Smooth muscle cell (in vitro differentiated cells): ENCODE measurements at regions not wholly inside any gene's neighbourhood (a gene's known extent, or its start where the extent isn't known, plus 50 kb on each side); places are given as distances from the start of the nearest gene placed in this dataset.
A peak's percentile ranks its signal among the peaks of the same experiment; 100 is the strongest.

Experiments used
- DNase-seq: peaks from one replicate; lab custom pipeline; 2025; ENCODE audit not compliant: unreplicated experiment; lab: John Stamatoyannopoulos, UW
- H2AFZ ChIP-seq: fragments of 200-600 bp; sonication (generic); 2 replicates; pipeline ENCODE4 v1.6.0; 2016; ENCODE audit warnings: antibody characterized with exemption, low read depth, mild to moderate bottlenecking
- H3F3A ChIP-seq: fragments of 200-600 bp; sonication (generic); 2 replicates; pipeline ENCODE4 v1.6.0; 2017; ENCODE audit warnings: antibody characterized with exemption, low read depth
- H3K27ac ChIP-seq: fragments of 200-600 bp; sonication (generic); 2 replicates; pipeline ENCODE4 v1.5.1; 2016; ENCODE audit warnings: low read depth, mild to moderate bottlenecking
- H3K27me3 ChIP-seq: fragments of 200-600 bp; sonication (generic); 2 replicates; pipeline ENCODE4 v1.6.1; 2016; ENCODE audit warnings: low read depth, mild to moderate bottlenecking
- H3K36me3 ChIP-seq: fragments of 200-600 bp; sonication (generic); 2 replicates; pipeline ENCODE4 v1.5.1; 2016; ENCODE audit warnings: low read depth
- H3K4me1 ChIP-seq: fragments of 200-600 bp; sonication (generic); 2 replicates; pipeline ENCODE4 v1.5.1; 2016; ENCODE audit warnings: low read depth
- H3K4me2 ChIP-seq: fragments of 200-600 bp; sonication (generic); 2 replicates; pipeline ENCODE4 v1.6.0; 2016; ENCODE audit warnings: mild to moderate bottlenecking
- H3K4me3 ChIP-seq: fragments of 200-600 bp; sonication (generic); 2 replicates; pipeline ENCODE4 v1.5.1; 2016; ENCODE audit warnings: mild to moderate bottlenecking
- H3K79me2 ChIP-seq: fragments of 200-600 bp; sonication (generic); 2 replicates; pipeline ENCODE4 v1.6.0; 2016; ENCODE audit warnings: low read depth, mild to moderate bottlenecking
- H3K9ac ChIP-seq: fragments of 200-600 bp; sonication (generic); 2 replicates; pipeline ENCODE4 v1.6.0; 2016; ENCODE audit warnings: low read depth
- H3K9me3 ChIP-seq: fragments of 200-600 bp; sonication (generic); replicated peaks from 2 replicates; pipeline ENCODE4 v1.5.1; 2016; ENCODE audit warnings: low read depth
- H4K20me1 ChIP-seq: fragments of 200-600 bp; sonication (generic); 2 replicates; pipeline ENCODE4 v1.6.0; 2016; ENCODE audit warnings: low read depth
- WGBS: methylation state at CpG from one replicate; pipeline ENCODE4 v1.1.7; 2016; ENCODE audit warnings: low lambda C conversion rate; 5-methylcytosine and 5-hydroxymethylcytosine counted together
- TF ChIP-seq, protein P1 (sequence below): fragments of 200-600 bp; sonication (generic); IDR thresholded peaks from 2 replicates; pipeline ENCODE4 v1.5.1; 2017; ENCODE audit warnings: borderline replicate concordance, mild to moderate bottlenecking, antibody characterized with exemption; ENCODE audit not compliant: insufficient read depth, poor library complexity, severe bottlenecking

DNA sequence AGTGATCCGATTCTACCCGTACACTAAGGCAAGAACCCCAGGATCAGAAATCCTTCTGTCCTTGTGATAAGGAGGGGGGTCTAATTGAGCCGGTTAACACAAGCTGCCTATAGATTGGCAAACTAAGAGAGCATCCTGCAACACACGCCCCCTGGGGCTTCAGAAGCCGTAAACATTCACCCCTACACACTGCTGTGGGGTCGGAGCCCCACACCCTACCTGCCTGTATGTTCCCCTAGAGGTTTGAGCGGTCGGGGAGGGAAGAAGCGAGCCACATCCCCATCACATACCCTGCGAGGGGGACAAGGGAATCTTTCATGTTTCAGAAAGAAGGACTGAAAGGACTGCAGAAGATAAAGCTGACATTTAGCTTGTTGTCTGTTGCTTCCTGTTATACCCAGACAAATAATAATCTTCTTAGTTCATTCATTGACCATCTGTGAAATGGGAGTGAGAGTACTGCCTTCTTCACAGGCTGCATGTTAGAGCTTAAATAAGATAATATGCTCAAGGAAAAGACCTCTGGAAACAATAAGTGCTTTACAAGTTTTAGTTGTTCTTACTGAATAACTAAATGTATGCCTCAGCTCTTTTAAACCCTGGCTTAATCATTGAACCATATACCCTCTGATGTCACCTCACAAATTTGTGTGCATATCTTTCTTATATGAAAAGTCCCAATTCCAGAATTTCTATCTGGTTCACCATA is 74.2 kb upstream of the RNF217 start:
- Histone ChIP-seq H3K4me1 (peaks cover 12% of the 10 kb centered on the region), H3K27ac (no peak overlapping the region), H3K79me2 (no peaks in the 10 kb centered on the region), H3F3A (no peaks in the 10 kb centered on the region), H3K9me3 (no peaks in the 10 kb centered on the region), H3K27me3 (no peaks in the 10 kb centered on the region), H3K4me3 (peak overlapping the region; percentile 25), H3K4me2 (peak overlapping the region; percentile 77), H3K36me3 (no peaks in the 10 kb centered on the region), H3K9ac (no peak overlapping the region), H2AFZ (peak overlapping the region; percentile 60), H4K20me1 (no peaks in the 10 kb centered on the region)
- 88% methylated on average over 10 of the region's 10 CpGs for WGBS
- DNase-seq: no peak
- TF ChIP-seq, protein P1, sequence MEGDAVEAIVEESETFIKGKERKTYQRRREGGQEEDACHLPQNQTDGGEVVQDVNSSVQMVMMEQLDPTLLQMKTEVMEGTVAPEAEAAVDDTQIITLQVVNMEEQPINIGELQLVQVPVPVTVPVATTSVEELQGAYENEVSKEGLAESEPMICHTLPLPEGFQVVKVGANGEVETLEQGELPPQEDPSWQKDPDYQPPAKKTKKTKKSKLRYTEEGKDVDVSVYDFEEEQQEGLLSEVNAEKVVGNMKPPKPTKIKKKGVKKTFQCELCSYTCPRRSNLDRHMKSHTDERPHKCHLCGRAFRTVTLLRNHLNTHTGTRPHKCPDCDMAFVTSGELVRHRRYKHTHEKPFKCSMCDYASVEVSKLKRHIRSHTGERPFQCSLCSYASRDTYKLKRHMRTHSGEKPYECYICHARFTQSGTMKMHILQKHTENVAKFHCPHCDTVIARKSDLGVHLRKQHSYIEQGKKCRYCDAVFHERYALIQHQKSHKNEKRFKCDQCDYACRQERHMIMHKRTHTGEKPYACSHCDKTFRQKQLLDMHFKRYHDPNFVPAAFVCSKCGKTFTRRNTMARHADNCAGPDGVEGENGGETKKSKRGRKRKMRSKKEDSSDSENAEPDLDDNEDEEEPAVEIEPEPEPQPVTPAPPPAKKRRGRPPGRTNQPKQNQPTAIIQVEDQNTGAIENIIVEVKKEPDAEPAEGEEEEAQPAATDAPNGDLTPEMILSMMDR: no peak

DNA sequence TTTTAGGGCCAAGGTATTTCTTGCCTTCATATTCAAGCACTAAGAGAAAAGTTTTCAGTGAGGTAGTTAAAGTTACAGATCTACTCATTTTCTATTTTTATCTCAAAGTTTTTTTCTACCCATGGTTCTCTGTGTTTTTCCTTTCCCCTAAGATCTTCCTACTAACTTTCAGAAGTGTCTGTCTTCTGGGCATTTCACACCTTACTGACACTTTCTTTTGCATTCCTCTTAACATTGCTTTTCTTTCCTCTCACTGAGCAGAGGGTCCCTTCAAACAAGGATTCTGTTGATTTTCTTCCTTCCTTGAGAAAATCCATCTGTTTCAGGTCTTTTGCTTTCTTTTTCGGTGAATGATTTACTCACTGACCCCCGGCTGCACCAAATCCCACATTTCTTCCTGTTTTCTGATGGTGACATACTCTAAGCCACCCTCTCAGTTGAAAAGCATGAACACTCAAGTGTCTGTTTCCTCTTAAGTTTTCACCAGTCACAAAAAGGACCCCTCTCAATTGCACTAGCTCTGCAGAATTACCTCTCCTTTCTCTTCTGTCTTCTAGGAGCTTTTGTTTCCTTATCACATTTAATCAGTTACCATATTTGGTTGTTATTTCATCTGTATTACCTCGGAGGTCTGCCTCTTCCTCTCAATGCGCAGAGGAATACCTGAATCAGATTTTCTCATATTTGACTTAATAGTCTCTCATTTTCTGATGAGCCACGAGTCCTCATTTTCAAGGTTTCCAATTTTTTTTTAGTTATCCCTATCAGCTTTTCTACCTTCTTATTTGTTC is 73.5 kb upstream of the RNF217 start:
- H3K4me1 ChIP-seq: peaks cover 12% of the 10 kb centered on the region
- H3F3A ChIP-seq: no peaks in the 10 kb centered on the region
- no peaks in the 10 kb centered on the region for H3K9me3 ChIP-seq
- TF ChIP-seq, protein P1: no peak
- H3K4me3 ChIP-seq: peak overlapping the region; percentile 25
- no peak for DNase-seq
- H3K27ac ChIP-seq: no peak overlapping the region
- no peaks in the 10 kb centered on the region for H3K79me2 ChIP-seq
- H3K4me2 ChIP-seq: peak overlapping the region; percentile 77
- H4K20me1 ChIP-seq: no peaks in the 10 kb centered on the region
- no peak overlapping the region for H3K9ac ChIP-seq
- no peaks in the 10 kb centered on the region for H3K36me3 ChIP-seq
- H2AFZ ChIP-seq: peak overlapping the region; percentile 60
- no peaks in the 10 kb centered on the region for H3K27me3 ChIP-seq
- WGBS: 60% methylated on average over 5 of the region's 5 CpGs

DNA sequence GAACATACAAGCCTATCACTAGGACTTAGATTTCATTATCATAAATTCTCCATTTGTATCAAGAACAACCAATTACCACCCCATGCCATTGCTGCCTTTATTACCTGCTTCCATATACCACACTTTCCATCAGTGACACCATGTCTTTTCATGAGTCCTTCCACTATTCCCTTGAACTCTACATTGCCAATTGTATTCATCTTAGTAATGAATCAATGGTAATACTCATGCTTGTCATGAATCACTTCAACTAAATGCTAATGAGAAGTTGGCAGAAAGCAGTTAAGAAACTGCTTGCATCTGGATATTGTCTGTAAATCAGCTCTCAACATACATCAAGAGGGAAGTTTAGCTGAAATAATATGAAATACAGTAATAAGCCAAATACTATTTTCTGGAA is 61.2 kb upstream of the RNF217 start:
- Histone ChIP-seq H3K36me3 (no peaks in the 10 kb centered on the region), H3K9me3 (no peaks in the 10 kb centered on the region), H3K4me1 (no peaks in the 10 kb centered on the region), H3K4me3 (no peak overlapping the region), H4K20me1 (no peaks in the 10 kb centered on the region), H2AFZ (no peak overlapping the region), H3F3A (no peaks in the 10 kb centered on the region), H3K27ac (no peak overlapping the region), H3K27me3 (no peaks in the 10 kb centered on the region), H3K9ac (no peak overlapping the region), H3K4me2 (no peak overlapping the region), H3K79me2 (no peaks in the 10 kb centered on the region)
- no peak for DNase-seq
- TF ChIP-seq, protein P1: no peak
